ENCODE measurements at regions not wholly inside any gene's neighbourhood (a gene's known extent, or its start where the extent isn't known, plus 50 kb on each side); places are given as distances from the start of the nearest gene placed in this dataset.

GRCh38 chr9:78778861-78779374, 482.0 kb downstream of the PSAT1 start:
- POLR2A ChIA-PET, result no interaction called here
- CTCF ChIA-PET, result no interaction called here
- DNase-seq (ENCODE audit: extremely low spot score), result no peak
- TF ChIP-seq FOXA1 (IDR thresholded peaks at IDR 0.05) (no peak), FOXK2 (IDR thresholded peaks at IDR 0.05) (no peak), SP1 (IDR thresholded peaks at IDR 0.05) (no peak), FOXM1 (IDR thresholded peaks at IDR 0.05; ENCODE audit: borderline replicate concordance) (no peak), HDGF (IDR thresholded peaks at IDR 0.05; ENCODE audit: borderline replicate concordance) (no peak), SUZ12 (IDR thresholded peaks at IDR 0.05) (no peak), L3MBTL2 (conservative IDR thresholded peaks at IDR 0.05) (no peak), NFRKB (IDR thresholded peaks at IDR 0.05) (no peak), CTBP1 (IDR thresholded peaks at IDR 0.05; ENCODE audit: borderline replicate concordance) (no peak), ZNF384 (IDR thresholded peaks at IDR 0.05) (no peak), ARNT (IDR thresholded peaks at IDR 0.05) (no peak)

GRCh38 chr9:78781681-78782080, 484.8 kb downstream of the PSAT1 start:
- CTCF ChIA-PET, result interaction anchor here (0.6 kb wide), 1 partner anchor 28 kb away, joined by 3 read pairs; no protein-coding TSS in a partner anchor
- TF ChIP-seq FOXA1 (IDR thresholded peaks at IDR 0.05), result no peak
- TF ChIP-seq ZNF384 (IDR thresholded peaks at IDR 0.05), result no peak
- TF ChIP-seq ELF4 (IDR thresholded peaks at IDR 0.05), result no peak
- no peak for TF ChIP-seq PKNOX1 (IDR thresholded peaks at IDR 0.05)
- no peak for TF ChIP-seq LEF1 (IDR thresholded peaks at IDR 0.05; ENCODE audit: borderline replicate concordance)
- no peak for TF ChIP-seq NFRKB (IDR thresholded peaks at IDR 0.05)
- no peak for TF ChIP-seq TARDBP (IDR thresholded peaks at IDR 0.05)
- no peak for TF ChIP-seq CTBP1 (IDR thresholded peaks at IDR 0.05; ENCODE audit: borderline replicate concordance)
- POLR2A ChIA-PET, result no interaction called here
- no peak for DNase-seq (ENCODE audit: extremely low spot score)

GRCh38 chr9:78782234-78782633, 485.3 kb downstream of the PSAT1 start:
- ChIA-PET CTCF (no interaction called here), POLR2A (no interaction called here)
- TF ChIP-seq NFRKB (IDR thresholded peaks at IDR 0.05), result no peak
- TF ChIP-seq FOXM1 (IDR thresholded peaks at IDR 0.05; ENCODE audit: borderline replicate concordance), result no peak
- no peak for DNase-seq (ENCODE audit: extremely low spot score)

- TF ChIP-seq ZNF384 (IDR thresholded peaks at IDR 0.05), result no peak
- TF ChIP-seq SP1 (IDR thresholded peaks at IDR 0.05), result no peak
- no peak for TF ChIP-seq HDGF (IDR thresholded peaks at IDR 0.05; ENCODE audit: borderline replicate concordance)
- no peak for TF ChIP-seq L3MBTL2 (conservative IDR thresholded peaks at IDR 0.05)
- TF ChIP-seq PKNOX1 (IDR thresholded peaks at IDR 0.05), result no peak
- no peak for DNase-seq (ENCODE audit: extremely low spot score)
- ChIA-PET CTCF (no interaction called here), POLR2A (no interaction called here)
Measured at GRCh38 chr9:78782858-78783257, 485.9 kb downstream of the PSAT1 start.

GRCh38 chr9:78783743-78784142, 486.8 kb downstream of the PSAT1 start:
- no peak for DNase-seq (ENCODE audit: extremely low spot score)
- ChIA-PET CTCF (no interaction called here), POLR2A (no interaction called here)
- TF ChIP-seq ARNT (IDR thresholded peaks at IDR 0.05) (no peak), PKNOX1 (IDR thresholded peaks at IDR 0.05) (no peak), HDGF (IDR thresholded peaks at IDR 0.05; ENCODE audit: borderline replicate concordance) (no peak), TARDBP (IDR thresholded peaks at IDR 0.05) (no peak), SP1 (IDR thresholded peaks at IDR 0.05) (no peak), NFRKB (IDR thresholded peaks at IDR 0.05) (no peak)

- POLR2A ChIA-PET, result no interaction called here
- CTCF ChIA-PET, result no interaction called here
- no peak for TF ChIP-seq TARDBP (IDR thresholded peaks at IDR 0.05)
- no peak for TF ChIP-seq FOXA1 (IDR thresholded peaks at IDR 0.05)
- TF ChIP-seq FOXK2 (IDR thresholded peaks at IDR 0.05), result no peak
- no peak for TF ChIP-seq NFRKB (IDR thresholded peaks at IDR 0.05)
- no peak for TF ChIP-seq LEF1 (IDR thresholded peaks at IDR 0.05; ENCODE audit: borderline replicate concordance)
- TF ChIP-seq HDGF (IDR thresholded peaks at IDR 0.05; ENCODE audit: borderline replicate concordance), result no peak
- no peak for TF ChIP-seq ELF4 (IDR thresholded peaks at IDR 0.05)
- no peak for TF ChIP-seq BHLHE40 (IDR thresholded peaks at IDR 0.05; ENCODE audit: borderline replicate concordance)
- no peak for TF ChIP-seq SP1 (IDR thresholded peaks at IDR 0.05)
- no peak for TF ChIP-seq PKNOX1 (IDR thresholded peaks at IDR 0.05)
- TF ChIP-seq ARNT (IDR thresholded peaks at IDR 0.05), result no peak
- TF ChIP-seq ZNF384 (IDR thresholded peaks at IDR 0.05), result no peak
- TF ChIP-seq CTBP1 (IDR thresholded peaks at IDR 0.05; ENCODE audit: borderline replicate concordance), result no peak
- no peak for TF ChIP-seq SUZ12 (IDR thresholded peaks at IDR 0.05)
- no peak for DNase-seq (ENCODE audit: extremely low spot score)
Measured at GRCh38 chr9:78786794-78787193, 489.9 kb downstream of the PSAT1 start.

GRCh38 chr9:78788101-78788500, 491.2 kb downstream of the PSAT1 start:
- DNase-seq (ENCODE audit: extremely low spot score), result no peak
- TF ChIP-seq SP1 (IDR thresholded peaks at IDR 0.05) (no peak), ZNF384 (IDR thresholded peaks at IDR 0.05) (no peak), ARNT (IDR thresholded peaks at IDR 0.05) (no peak), TARDBP (IDR thresholded peaks at IDR 0.05) (no peak), CTBP1 (IDR thresholded peaks at IDR 0.05; ENCODE audit: borderline replicate concordance) (no peak)
- CTCF ChIA-PET, result no interaction called here

More at GRCh38 chr9:78788101-78788500, 491.2 kb downstream of the PSAT1 start:
- POLR2A ChIA-PET, result no interaction called here
